ENCODE measurements at regions not wholly inside any gene's neighbourhood (a gene's known extent, or its start where the extent isn't known, plus 50 kb on each side); places are given as distances from the start of the nearest gene placed in this dataset.
A peak's percentile ranks its signal among the peaks of the same experiment; 100 is the strongest.

DNA sequence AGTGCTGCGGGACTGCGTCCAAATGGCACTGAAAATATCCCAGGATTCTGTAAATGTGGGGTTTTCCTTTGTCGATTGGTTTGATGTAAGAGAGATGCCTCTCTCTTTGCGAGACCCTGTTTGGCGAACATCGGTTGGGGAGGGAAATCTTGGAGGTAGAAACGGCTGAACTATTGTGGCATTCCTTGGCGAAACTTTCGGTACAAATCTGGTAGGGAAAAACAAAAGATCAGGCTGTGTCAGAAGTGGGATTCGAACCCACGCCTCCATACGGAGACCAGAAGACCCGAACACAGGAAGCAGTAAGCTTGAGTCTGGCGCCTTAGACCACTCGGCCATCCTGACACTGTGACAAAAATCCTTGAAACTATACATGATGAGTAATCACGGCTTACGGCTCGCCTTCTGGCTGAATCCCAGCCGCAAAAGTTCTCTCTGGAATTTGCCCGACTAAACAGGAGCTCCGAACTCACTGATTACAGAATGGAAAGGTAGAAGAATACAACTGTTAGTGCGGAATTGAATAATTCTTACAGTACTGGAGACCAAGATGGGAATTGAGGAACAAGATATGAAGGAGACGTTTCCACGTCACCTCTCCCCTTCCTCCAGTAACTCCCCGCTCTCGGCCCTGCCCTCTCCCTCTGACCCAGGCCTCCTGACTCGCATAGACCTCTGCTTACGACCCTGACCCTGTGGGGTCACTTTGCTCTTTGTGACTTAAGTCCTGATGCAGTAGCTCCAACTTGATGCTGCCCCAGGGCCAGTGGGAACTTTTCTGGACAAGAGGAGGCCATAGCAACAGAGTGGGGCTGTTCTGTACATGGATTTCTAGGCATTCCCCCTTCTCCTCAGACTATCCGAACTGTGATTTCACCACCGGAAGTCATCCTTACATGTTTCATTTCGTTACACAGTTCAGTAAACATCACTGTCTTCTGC lies 132.8 kb upstream of the ZNF184 start (continued):
- TF ChIP-seq FOSL2 (IDR thresholded peaks at IDR 0.05) (no peak), FOSL2 (CRISPR knock-in tag; IDR thresholded peaks at IDR 0.05) (no peak), KDM1A (IDR thresholded peaks at IDR 0.05; ENCODE audit: low read depth) (no peak), ESRRA (IDR thresholded peaks at IDR 0.05; ENCODE audit: borderline replicate concordance, low read length) (no peak), BHLHE40 (IDR thresholded peaks at IDR 0.05; ENCODE audit: low read depth, low read length) (no peak), ZC3H11A (IDR thresholded peaks at IDR 0.05) (no peak), JUN (IDR thresholded peaks at IDR 0.05) (peak in 1 of 2 experiments; percentile 50; a peak in 1 of 5 replicates), CHD2 (IDR thresholded peaks at IDR 0.05; ENCODE audit: low read length, partially characterized antibody) (no peak), POLR2A (IDR thresholded peaks at IDR 0.05; ENCODE audit: low read length) (no peak), RCOR1 (IDR thresholded peaks at IDR 0.05; ENCODE audit: low read depth, low read length) (no peak), KDM5A (IDR thresholded peaks at IDR 0.05) (no peak), ZFP36 (IDR thresholded peaks at IDR 0.05; ENCODE audit: borderline replicate concordance, partially characterized antibody) (no peak), EP300 (IDR thresholded peaks at IDR 0.05) (no peak), ZNF302 (CRISPR knock-in tag; IDR thresholded peaks at IDR 0.05) (no peak), FOXS1 (CRISPR knock-in tag; IDR thresholded peaks at IDR 0.05) (0 out of 2 replicates have a peak, but pooled peaks have one; percentile 6), GATA3 (IDR thresholded peaks at IDR 0.05; ENCODE audit: borderline replicate concordance) (no peak)
- TF ChIP-seq, protein P1, sequence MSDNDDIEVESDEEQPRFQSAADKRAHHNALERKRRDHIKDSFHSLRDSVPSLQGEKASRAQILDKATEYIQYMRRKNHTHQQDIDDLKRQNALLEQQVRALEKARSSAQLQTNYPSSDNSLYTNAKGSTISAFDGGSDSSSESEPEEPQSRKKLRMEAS (IDR thresholded peaks at IDR 0.05) = no peak; the same call in 1 of the 2 replicates
- TF ChIP-seq, protein P2, sequence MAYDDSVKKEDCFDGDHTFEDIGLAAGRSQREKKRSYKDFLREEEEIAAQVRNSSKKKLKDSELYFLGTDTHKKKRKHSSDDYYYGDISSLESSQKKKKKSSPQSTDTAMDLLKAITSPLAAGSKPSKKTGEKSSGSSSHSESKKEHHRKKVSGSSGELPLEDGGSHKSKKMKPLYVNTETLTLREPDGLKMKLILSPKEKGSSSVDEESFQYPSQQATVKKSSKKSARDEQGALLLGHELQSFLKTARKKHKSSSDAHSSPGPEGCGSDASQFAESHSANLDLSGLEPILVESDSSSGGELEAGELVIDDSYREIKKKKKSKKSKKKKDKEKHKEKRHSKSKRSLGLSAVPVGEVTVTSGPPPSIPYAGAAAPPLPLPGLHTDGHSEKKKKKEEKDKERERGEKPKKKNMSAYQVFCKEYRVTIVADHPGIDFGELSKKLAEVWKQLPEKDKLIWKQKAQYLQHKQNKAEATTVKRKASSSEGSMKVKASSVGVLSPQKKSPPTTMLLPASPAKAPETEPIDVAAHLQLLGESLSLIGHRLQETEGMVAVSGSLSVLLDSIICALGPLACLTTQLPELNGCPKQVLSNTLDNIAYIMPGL (CRISPR knock-in tag; IDR thresholded peaks at IDR 0.05; ENCODE audit: borderline replicate concordance) = no peak

DNA sequence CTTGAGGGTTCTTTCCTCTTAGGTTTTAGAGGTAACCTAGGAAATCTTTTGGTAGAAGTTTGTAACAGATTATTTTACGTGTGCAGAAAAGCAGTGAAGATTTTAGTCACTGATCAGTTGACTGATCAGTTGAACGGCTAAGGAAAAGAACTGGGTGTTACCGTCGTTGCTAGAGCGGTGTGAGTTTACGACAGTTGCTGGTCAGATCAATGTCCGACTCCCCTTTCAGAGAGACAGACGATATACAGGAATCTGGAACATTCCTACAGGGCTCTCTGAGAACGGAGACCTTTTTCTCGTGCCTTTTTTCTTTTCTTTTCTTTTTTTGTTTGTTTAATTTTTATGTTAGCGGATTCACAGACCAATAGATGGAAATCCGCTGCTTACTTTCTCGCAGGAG lies 132.1 kb upstream of the ZNF184 start:
- Histone ChIP-seq H3K9me3 (no peaks in the 10 kb centered on the region), H3K4me3 (peak overlapping the region; percentile 63), H3K4me2 (peak overlapping the region; percentile 78), H3K27ac (peak overlapping the region; percentile 65 to 87), H3K4me1 (peaks cover 10% of the 10 kb centered on the region; the same call in 2 of the 3 replicates)
- CTCF ChIA-PET = interaction anchor here (1.0 kb wide), 1 partner anchor 11 kb away, joined by 3 read pairs; no protein-coding TSS in a partner anchor
- TF ChIP-seq, protein P3, sequence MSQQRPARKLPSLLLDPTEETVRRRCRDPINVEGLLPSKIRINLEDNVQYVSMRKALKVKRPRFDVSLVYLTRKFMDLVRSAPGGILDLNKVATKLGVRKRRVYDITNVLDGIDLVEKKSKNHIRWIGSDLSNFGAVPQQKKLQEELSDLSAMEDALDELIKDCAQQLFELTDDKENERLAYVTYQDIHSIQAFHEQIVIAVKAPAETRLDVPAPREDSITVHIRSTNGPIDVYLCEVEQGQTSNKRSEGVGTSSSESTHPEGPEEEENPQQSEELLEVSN (IDR thresholded peaks at IDR 0.05; ENCODE audit: borderline replicate concordance, low read depth) = 0 out of 2 replicates have a peak, but pooled peaks have one; percentile 17
- TF ChIP-seq, protein P4, sequence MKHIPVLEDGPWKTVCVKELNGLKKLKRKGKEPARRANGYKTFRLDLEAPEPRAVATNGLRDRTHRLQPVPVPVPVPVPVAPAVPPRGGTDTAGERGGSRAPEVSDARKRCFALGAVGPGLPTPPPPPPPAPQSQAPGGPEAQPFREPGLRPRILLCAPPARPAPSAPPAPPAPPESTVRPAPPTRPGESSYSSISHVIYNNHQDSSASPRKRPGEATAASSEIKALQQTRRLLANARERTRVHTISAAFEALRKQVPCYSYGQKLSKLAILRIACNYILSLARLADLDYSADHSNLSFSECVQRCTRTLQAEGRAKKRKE (CRISPR knock-in tag; IDR thresholded peaks at IDR 0.05; ENCODE audit: low read depth) = no peak
- under 1% methylated on average over 13 of the region's 13 CpGs for WGBS (ENCODE audit: missing lambda C conversion rate)
- POLR2A ChIA-PET = interaction anchor here (1.0 kb wide), 1 partner anchor 26 kb away, joined by 4 read pairs; no protein-coding TSS in a partner anchor
- ATAC-seq (peak in 1 of 2 experiments; percentile 20; a peak in 1 of 6 replicates), FAIRE-seq (no peak), DNase-seq (ENCODE audit: low read depth in 1 of 2, low spot score in 1 of 2) (peak in 1 of 2 experiments; percentile 59)
